ENCODE measurements at regions not wholly inside any gene's neighbourhood (a gene's known extent, or its start where the extent isn't known, plus 50 kb on each side); places are given as distances from the start of the nearest gene placed in this dataset.

DNA sequence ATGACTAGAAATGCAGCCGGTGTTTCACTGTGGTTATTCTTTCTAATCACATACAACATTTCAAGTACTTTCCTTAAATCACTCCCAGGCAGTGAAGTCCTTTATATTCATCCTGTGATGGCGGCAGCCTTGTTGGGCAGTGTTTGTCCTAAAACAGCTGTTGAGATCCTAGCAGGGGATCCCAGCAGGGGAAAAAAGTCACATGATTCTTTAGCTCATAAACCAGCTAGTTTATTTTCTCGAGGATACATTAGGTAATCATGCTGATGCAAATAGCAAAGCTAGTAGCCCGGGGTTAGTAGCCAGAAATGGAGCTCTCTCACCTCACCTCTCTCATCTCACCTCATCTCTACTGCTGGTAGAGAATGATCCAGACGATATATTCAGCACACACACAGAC is 70.5 kb downstream of the FOXD1 start:
- in situ Hi-C loops (cut with HindIII; ENCODE audit: low pct_unique_long_range_greater_than_20kb, low sequenced_read_pairs) = no loop called here
- no peak for DNase-seq (ENCODE audit: low read depth, low spot score)

DNA sequence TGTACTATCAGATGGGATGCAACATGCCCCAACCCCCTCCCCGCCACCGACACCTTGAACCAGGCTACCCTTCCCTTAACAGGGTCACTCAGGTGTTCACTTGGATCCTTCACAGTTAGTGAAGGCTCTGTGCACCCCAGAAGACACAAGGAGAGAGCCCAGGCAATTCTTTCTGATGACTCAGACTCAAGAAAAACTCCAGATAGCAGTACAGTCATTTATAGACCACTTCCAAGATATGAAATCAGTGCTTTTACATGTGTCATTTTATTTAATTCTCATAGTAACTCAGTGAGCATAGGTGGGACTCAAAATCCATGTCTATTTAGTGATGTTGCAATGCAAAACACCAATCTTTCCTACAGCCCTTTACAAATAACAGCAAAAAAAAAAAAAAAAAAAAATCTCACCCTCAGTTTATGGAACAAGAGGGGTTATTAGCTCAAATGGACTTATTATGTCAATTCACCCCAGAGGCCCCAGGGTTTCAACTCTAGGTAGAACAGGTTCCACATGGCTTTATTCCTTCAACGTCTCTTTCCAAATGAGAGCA is 71.9 kb downstream of the FOXD1 start:
- in situ Hi-C loops (cut with HindIII; ENCODE audit: low pct_unique_long_range_greater_than_20kb, low sequenced_read_pairs) = no loop called here
- DNase-seq (ENCODE audit: low read depth, low spot score) = no peak

DNA sequence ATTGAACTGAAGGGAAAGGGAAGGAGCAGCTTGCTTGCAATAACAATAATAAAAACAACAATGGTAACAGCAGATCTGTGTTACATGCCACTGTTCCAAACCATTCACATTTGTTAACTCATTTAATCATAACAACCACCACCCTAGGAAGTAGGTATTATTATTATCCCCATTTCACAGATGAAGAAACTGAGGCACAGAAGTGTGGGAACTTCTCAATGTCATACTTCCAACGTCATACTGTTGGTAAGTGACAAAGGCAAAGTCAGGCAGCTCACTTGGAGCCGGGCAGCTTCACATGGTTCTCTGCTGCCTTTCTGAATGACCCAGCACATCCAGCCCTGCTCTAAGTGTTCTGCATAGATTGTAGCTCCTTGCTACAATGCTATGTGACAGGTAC is 72.6 kb downstream of the FOXD1 start:
- no peak for DNase-seq (ENCODE audit: low read depth, low spot score)
- in situ Hi-C loops (cut with HindIII; ENCODE audit: low pct_unique_long_range_greater_than_20kb, low sequenced_read_pairs) = no loop called here

DNA sequence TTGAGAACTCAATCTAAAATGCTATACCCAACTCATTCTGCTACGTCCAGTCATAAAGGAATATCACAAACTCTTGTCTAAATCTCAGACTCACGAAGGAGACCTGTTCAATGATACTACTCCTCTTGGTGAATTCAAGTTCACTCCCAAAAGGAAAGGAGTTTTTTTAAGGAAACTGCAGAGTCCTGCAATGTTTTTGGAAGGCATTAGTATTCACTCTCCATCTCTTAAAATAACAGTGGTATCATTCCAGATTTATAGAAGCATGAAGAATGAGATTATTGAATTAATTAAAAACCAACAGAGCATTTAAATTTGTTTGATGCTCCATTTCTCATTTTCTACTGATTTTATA is 73.4 kb downstream of the FOXD1 start:
- in situ Hi-C loops (cut with HindIII; ENCODE audit: low pct_unique_long_range_greater_than_20kb, low sequenced_read_pairs) = no loop called here
- no peak for DNase-seq (ENCODE audit: low read depth, low spot score)

DNA sequence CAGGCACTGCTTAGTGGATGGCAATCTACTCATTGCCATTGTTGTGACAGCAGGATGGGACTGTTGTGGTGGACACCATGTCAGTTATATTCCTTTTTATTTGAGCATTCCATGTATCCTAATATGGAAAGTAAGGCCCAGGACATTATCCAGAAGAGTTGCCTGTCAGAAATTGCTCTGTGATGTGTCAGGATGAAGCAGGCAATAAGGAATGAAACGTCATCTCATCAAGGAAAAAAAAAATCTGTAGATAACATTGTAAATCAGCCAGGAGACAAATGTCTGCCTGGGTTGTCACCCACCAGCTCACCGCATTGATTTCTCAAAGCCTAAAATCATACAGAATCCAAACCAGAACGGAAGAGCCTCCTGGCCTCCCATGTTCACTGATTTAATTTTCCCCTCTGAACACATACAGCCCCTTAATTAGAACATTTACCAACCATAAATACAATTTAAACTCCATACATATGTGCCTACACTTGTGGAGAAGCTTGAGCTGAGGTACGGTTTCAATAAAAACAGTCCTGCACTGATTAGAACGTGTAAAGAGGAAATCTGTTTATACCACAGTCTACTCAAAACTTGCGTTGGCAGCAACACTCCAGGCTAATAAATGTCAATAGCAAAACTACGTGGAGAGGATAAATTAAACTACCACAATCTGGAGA is 73.9 kb downstream of the FOXD1 start:
- in situ Hi-C loops (cut with HindIII; ENCODE audit: low pct_unique_long_range_greater_than_20kb, low sequenced_read_pairs) = no loop called here
- no peak for DNase-seq (ENCODE audit: low read depth, low spot score)

DNA sequence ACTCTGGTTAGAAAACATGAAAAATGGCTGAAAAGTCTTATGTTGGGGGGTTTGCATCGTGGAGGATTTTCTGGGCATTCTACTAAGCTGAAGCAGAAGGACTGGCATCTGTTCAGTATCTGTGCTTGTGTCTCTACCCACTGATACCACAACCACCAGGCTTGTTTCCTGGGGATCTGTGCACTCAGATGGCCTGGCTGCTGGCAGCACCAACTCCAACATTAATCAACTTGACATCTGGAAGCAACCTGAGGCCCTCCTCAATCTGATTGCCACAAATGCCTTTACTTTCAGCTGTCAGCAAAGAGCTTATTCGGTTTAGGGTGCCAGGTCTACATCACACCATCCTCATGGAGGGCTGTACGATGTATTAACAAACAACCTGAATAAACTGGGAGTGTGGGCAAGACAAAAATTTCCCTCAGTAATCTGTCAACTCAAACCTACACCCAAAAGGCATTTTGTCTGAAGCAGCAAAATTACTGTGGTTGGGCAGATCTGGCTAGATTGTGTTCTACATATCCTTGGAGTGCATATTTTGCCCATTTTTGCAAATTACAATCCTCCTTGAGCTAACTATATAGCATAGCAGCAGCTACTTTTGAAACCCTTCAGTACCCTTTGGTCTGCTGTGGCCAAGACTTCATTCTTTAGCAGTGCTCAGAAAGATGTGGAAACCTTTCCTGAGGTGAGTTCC is 74.6 kb downstream of the FOXD1 start:
- in situ Hi-C loops (cut with HindIII; ENCODE audit: low pct_unique_long_range_greater_than_20kb, low sequenced_read_pairs) = no loop called here
- DNase-seq (ENCODE audit: low read depth, low spot score) = no peak

DNA sequence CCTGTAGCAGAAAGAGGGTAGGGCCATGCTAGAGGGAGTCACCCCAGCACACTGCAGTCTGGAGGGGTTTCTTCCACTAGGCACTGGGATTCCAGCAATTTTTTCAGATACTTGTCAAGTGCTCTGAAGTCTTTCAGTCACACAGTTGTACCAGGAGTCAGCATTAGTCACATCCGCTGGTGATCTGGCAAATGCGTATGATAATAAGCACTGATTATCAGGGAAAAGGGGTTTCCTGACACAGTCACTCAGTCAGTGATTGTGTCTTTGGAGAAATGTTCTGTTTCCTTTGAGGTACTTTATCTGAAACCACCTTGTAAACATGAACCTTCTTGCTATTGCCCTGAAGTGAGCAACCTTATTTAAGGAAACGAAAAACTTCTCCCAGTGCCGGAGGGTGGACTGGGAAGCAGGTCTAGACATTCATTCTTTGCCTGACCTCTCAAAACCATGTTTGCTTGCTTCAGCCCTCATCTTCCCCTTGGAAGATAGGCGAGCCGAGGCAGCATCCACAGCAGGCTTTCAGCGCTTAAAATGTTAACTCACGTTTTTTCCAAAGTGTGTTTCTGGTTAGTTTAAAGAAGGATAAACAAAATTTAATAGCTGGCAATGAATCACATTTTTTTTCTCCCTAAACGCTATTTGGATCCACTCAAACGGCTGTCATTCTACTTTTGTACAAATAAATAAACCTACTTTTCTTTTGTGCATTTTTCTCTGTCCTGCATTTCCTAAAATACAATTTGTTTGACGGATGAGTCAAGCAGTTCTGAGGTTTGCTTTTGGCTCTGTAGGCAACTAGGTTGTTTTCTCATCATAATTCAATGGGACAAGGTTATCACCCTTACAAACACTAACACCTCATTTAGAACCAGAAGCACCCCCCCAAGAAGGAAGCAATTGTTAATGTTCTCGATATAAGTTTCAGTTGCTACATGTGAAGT is 77.7 kb downstream of the FOXD1 start:
- DNase-seq (ENCODE audit: low read depth, low spot score) = peak; percentile 14
- in situ Hi-C loops (cut with HindIII; ENCODE audit: low pct_unique_long_range_greater_than_20kb, low sequenced_read_pairs) = no loop called here

DNA sequence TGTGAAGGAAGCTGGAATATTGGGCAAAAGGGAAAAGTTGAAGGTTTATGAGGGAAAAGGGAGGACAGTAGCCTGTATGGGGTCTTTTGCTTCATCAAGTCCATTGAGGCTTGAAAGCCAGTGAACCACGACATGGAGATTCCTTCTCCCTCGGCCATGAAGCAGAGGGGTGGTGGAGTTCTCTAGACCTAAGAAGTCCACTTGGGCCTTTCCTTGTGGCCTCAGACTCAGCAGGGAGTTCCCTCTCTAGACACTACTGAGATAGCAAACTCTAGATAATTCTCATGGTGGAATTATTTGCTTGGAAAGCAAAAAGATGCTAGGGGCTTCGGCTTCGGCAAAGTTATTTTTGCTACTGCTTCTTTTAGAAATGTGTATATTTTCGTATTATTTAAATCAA is 78.5 kb downstream of the FOXD1 start:
- DNase-seq (ENCODE audit: low read depth, low spot score) = no peak
- in situ Hi-C loops (cut with HindIII; ENCODE audit: low pct_unique_long_range_greater_than_20kb, low sequenced_read_pairs) = no loop called here

DNA sequence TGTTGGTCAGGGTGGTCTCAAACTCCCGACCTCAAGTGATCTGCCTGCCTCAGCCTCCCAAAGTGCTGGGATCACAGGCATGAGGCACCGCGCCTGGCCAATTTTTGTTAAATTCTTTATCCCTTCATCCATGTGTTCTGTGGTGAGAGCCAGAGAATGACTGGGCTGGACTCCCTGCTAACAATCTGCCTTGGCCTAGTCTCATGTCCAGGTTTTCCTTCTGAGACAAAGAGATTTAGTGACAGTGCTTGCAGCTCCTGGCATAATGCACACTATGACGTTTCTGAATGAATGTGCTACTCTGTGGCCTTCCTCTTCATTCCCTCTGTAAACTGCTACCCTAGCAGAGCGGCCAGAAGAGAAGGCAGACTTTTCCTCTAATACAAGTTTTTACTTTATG is 79.3 kb downstream of the FOXD1 start:
- no peak for DNase-seq (ENCODE audit: low read depth, low spot score)

DNA sequence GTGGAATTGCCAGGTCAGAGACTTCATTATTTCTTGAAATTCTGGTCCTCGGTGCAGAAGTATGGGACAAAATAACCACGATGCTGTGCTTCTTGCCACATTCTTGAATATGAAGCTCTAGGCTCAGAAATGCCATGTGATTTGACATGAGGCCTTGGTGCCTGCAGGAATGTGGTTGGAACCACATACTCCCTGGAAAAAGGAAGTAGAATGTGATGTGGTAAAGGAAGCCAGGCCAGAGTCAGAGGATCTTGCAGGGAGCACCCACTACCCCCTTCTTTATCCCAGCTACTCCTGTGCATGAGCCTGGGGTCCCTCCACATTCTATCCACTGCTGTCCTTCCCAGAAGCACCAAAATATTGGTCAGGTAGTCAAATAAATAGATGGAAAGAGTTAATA is 80.9 kb downstream of the FOXD1 start:
- in situ Hi-C loops (cut with HindIII; ENCODE audit: low pct_unique_long_range_greater_than_20kb, low sequenced_read_pairs) = no loop called here
- DNase-seq (ENCODE audit: low read depth, low spot score) = peak; percentile 27

More for the DNA sequence above, 79.3 kb downstream of the FOXD1 start:
- in situ Hi-C loops (cut with HindIII; ENCODE audit: low pct_unique_long_range_greater_than_20kb, low sequenced_read_pairs) = no loop called here

DNA sequence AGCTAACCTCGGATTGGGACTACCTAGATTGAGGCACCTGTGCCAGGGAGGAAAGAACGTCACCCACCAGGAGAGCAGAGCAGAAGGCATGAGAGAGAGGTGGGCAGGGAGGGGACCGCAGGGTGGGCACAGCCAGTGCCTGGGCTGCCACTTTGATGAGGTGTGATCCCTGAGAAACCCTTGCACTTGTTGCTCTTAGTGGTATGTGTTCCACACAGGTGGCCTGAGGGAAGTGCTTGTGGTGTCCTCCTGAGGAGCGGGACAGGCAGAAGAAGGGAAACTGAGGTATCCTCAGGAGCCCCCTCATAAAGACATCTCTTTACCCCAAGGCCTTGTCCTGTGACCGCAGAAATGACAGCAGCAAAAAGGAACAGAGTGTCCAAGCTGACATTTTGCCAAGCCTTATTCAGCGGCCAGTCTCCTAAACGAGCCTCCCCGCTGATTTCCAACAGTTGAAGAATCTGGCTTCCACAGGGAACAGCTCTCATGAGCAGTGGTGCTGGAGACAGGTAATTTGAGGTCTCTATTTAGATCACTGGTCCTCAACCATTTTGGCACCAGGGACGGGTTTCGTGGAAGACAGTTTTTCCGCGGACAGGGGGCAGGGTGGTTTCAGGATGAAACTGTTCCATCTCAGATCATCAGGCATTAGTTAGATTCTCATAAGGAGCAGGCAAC is 82.4 kb downstream of the FOXD1 start:
- DNase-seq (ENCODE audit: low read depth, low spot score) = no peak
- in situ Hi-C loops (cut with HindIII; ENCODE audit: low pct_unique_long_range_greater_than_20kb, low sequenced_read_pairs) = no loop called here

DNA sequence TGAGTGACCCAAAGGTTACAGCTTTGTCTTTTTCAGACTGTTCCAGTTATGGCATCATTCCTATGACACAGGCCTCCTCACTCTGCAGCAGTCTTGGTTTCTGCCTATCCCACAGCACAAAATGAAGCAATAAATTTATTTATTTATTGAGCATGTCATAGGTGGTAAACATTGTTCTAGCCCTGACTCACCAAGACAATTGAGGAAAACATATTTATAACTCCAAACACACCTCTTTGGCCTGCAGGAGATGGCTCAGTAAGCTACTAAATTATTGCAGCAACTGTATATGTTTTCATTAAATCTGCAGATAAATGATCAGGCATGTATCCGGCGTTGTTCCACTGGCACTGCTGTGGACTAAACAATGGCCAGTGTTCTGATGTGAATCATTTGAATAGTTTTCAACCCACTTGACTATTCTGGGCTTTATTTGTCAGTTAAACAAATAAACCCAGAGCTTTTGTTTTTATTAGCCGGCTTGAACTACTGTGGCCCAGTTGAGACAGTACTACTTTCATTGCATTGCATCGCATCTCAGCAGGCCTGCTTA is 83.2 kb downstream of the FOXD1 start:
- no peak for DNase-seq (ENCODE audit: low read depth, low spot score)
- in situ Hi-C loops (cut with HindIII; ENCODE audit: low pct_unique_long_range_greater_than_20kb, low sequenced_read_pairs) = no loop called here

DNA sequence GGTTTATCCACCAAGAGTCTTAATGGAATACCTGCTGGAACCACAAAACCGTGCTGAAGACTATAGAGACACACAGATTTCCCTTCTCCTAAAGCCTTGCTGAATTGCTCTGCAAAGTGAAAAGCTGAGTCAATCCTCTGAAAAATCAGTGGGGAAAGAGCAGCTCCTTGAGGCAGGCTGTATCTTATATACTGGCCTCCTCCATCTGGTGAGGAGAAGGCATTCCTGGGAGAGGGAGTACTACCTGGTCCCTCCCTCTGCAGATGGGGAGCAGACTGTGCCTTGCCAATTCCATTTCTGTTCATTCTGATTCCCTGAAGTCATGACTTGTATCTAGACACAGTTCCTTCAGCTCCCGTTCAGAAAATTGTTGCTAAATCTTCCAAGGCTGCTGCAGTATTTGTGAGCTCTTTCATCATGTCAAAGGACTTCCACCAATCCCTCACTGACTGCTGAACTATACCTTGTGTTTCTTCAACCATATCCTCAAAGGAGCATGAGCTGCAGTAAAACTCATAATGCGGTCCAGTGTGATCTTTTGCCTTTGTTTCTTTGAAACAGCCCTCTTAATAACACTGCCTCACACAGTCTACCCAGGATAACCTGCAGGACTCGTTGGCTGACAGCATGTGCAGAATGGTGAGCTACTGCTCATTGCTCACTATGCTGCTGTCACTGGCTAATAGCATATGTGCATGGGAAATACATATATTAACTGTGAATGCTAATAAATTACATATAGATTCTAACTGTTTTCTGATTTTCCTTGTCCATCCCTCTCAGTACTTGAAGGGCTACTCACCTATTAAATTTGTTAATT is 84.5 kb downstream of the FOXD1 start:
- in situ Hi-C loops (cut with HindIII; ENCODE audit: low pct_unique_long_range_greater_than_20kb, low sequenced_read_pairs) = no loop called here

DNA sequence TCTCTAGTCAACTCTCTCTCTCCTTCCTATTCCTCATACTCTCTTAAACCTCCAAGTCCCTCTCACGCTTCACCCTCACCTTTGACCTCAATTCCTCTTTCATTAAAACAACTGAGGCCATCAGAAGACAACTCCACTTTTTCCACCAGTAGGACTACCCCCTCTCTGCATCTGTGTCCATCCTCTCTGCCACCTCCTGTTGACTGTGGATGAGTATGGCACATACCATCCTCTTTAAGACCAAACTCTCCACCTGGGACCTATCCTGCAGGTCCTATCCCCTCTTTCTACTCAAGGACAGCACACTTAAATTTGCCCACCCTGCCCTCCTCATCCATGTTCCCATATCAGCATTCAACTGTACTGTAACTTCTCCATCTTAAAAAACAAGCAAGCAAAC is 89.2 kb downstream of the FOXD1 start:
- in situ Hi-C loops (cut with HindIII; ENCODE audit: low pct_unique_long_range_greater_than_20kb, low sequenced_read_pairs) = no loop called here
- DNase-seq (ENCODE audit: low read depth, low spot score) = no peak

More for the DNA sequence above, 84.5 kb downstream of the FOXD1 start:
- DNase-seq (ENCODE audit: low read depth, low spot score) = no peak

DNA sequence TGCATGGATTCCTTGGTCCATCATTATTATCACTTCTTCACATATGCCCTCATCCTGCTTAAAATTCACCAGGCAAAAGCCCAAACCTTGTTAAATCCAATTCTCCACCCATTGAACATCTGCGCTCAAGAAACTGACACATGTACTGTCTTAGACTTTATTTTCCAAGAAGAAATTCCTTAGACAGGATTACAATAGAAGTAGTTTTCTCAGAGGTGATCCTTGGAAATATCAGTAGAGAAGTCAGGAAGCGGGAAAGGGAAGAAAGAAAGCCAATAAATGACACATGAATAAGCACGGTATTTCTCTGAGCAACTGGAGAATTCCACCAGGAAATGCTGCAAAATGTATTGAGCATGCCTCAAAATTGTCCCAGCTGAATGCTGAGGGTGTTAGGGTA is 90.2 kb downstream of the FOXD1 start:
- in situ Hi-C loops (cut with HindIII; ENCODE audit: low pct_unique_long_range_greater_than_20kb, low sequenced_read_pairs) = no loop called here
- no peak for DNase-seq (ENCODE audit: low read depth, low spot score)

DNA sequence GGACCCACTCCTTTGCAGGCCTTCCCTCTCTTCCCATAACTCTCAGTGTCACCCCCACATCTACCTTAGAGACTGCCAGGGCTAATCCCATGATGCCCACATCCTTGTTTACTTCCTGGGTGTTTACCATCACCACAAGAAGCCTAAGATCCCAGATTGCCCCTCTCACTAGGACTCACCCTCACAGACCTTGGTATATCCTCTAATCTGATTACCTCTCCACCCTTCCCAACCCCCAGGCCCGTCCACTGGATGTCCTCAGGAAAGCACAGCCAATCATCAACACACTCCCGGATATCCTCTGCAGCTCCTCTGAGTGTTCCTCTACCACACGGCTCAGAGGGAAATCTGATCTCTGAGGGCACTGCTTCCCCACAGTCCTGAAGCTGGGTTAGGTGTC is 91.0 kb downstream of the FOXD1 start:
- no peak for DNase-seq (ENCODE audit: low read depth, low spot score)
- in situ Hi-C loops (cut with HindIII; ENCODE audit: low pct_unique_long_range_greater_than_20kb, low sequenced_read_pairs) = no loop called here

DNA sequence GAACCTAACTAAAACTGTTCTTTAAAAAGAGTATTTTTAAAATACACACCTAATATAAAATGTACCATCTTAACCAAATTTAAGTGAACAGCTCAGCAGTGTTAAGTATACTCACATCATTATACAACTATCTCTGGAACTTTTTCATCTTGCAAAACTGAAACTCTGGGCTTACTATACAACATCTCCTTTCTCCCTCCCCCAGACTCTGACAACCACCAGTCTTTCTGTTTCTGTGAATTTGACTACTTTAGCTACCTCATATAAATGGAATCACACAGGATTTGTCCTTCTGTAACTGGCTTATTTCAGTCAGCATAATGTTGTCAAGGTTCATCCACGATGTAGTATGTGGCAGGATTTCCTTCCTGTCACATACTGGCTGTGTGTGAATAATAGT is 93.5 kb downstream of the FOXD1 start:
- DNase-seq (ENCODE audit: low read depth, low spot score) = no peak
- in situ Hi-C loops (cut with HindIII; ENCODE audit: low pct_unique_long_range_greater_than_20kb, low sequenced_read_pairs) = no loop called here

All from SK-MEL-5 (cell line).